ENCODE measurements at regions not wholly inside any gene's neighbourhood (a gene's known extent, or its start where the extent isn't known, plus 50 kb on each side); places are given as distances from the start of the nearest gene placed in this dataset.

DNA sequence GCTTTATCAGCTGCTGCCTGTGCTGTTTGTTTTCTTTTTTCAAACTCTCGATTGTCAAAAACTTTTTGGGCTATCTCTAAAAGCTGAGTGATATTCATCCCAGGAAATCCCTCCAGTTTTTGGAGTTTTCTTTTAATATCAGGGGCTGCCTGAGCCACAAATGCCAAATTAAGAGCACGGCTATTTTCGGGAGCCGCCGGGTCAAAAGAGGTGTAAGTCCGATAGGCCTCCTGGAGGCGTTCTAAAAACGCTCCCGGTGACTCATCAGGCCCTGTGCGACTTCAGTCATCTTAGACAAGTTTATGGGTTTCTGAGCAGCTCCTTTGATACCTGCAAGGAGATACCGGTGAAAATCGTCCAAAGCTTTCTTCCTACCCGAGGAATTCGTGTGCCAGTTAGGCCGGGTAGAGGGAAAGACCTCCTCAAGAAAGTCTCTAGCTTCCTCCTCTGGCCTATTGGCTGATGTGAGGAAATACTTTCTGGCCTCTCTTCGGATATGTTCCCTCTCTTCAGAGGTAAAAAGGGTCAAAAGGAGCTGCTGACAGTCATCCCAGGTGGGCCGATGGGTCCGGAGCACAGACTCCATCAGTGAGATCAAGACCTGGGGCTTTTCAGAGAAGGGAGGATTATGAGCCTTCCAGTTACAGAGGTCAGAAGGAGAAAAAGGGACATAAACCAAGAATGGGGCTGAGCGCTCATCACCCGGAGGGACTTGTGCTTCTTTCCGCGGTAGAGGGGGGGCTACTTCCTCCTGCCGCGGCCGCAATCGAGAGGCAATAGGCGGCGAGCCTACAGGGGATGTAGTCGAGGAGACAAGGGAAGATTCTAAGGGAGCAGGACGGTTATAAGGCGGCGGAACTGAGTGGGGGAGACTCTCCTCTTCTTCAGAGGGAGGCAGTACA lies 151.1 kb downstream of the TRIM27 start:
- Histone ChIP-seq H3K4me3 (ENCODE audit: insufficient read depth, low read length, poor library complexity, severe bottlenecking) (no peak overlapping the region), H3K36me3 (ENCODE audit: low read length) (no peaks in the 10 kb centered on the region), H3K4me2 (ENCODE audit: low read depth, low read length, poor library complexity, severe bottlenecking) (no peak overlapping the region), H3K79me2 (ENCODE audit: insufficient read depth, low read length) (no peaks in the 10 kb centered on the region), H3K27me3 (ENCODE audit: low read length) (no peaks in the 10 kb centered on the region), H3K9ac (ENCODE audit: low read length) (no peak overlapping the region), H2AFZ (ENCODE audit: low read depth, low read length, severe bottlenecking) (no peak overlapping the region), H3K9me2 (replicated peaks; ENCODE audit: insufficient read depth, low read length) (no peaks in the 10 kb centered on the region), H3K27ac (ENCODE audit: low read depth, low read length) (no peak overlapping the region), H4K20me1 (ENCODE audit: low read depth, low read length) (no peaks in the 10 kb centered on the region), H3K9me3 (ENCODE audit: insufficient read depth, low read length) (no peaks in the 10 kb centered on the region), H3F3A (ENCODE audit: insufficient read depth) (no peaks in the 10 kb centered on the region)
- no peak for TF ChIP-seq EZH2phosphoT487 (conservative IDR thresholded peaks at IDR 0.05; ENCODE audit: low read length)
- TF ChIP-seq, protein P1, sequence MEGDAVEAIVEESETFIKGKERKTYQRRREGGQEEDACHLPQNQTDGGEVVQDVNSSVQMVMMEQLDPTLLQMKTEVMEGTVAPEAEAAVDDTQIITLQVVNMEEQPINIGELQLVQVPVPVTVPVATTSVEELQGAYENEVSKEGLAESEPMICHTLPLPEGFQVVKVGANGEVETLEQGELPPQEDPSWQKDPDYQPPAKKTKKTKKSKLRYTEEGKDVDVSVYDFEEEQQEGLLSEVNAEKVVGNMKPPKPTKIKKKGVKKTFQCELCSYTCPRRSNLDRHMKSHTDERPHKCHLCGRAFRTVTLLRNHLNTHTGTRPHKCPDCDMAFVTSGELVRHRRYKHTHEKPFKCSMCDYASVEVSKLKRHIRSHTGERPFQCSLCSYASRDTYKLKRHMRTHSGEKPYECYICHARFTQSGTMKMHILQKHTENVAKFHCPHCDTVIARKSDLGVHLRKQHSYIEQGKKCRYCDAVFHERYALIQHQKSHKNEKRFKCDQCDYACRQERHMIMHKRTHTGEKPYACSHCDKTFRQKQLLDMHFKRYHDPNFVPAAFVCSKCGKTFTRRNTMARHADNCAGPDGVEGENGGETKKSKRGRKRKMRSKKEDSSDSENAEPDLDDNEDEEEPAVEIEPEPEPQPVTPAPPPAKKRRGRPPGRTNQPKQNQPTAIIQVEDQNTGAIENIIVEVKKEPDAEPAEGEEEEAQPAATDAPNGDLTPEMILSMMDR (IDR thresholded peaks at IDR 0.05; ENCODE audit: insufficient read depth, low read length, poor library complexity, severe bottlenecking), result no peak

DNA sequence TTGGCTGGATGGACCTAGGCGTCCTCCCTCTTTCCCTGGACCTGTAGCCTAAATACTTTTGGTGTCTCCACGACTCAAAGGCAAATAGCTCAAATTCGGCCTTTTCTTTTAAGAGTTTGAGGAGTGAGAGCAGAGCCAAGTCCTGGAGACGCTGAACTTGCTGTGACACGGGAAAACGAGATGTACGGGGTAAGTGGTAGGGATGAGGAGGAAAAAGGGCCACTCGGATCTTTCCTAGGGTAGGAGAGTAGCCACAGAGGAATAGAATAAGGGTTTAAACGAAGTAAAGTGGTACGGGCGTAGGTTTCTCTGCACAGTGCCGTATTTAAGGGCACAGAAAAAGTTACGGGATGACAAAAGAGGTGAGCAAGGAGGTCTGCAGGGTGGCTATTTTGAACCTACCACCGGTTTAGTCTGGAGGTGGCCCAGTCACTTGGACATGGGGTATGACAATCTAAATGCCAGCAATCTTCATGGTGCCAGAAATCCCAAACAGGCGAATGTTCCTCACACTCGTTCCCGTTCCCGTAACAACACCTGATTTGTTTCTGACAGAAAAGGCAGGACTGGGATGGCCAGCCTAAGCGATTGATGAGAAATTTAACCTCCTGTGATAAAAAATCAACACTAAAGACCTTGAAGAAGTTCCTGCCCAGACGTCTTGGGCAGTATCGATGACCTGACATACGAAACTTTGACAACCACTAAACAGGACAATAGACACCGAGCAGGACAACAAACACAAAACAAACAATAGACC lies 149.3 kb downstream of the TRIM27 start:
- no peak overlapping the region for H3K9ac ChIP-seq (ENCODE audit: low read length)
- TF ChIP-seq, protein P1 (IDR thresholded peaks at IDR 0.05; ENCODE audit: insufficient read depth, low read length, poor library complexity, severe bottlenecking), result no peak
- no peak for TF ChIP-seq EZH2phosphoT487 (conservative IDR thresholded peaks at IDR 0.05; ENCODE audit: low read length)
- H3K4me3 ChIP-seq (ENCODE audit: insufficient read depth, low read length, poor library complexity, severe bottlenecking), result no peak overlapping the region
- H3K9me3 ChIP-seq (ENCODE audit: insufficient read depth, low read length), result no peaks in the 10 kb centered on the region
- H3K27ac ChIP-seq (ENCODE audit: low read depth, low read length), result no peak overlapping the region
- no peaks in the 10 kb centered on the region for H3K27me3 ChIP-seq (ENCODE audit: low read length)
- no peak overlapping the region for H3K4me2 ChIP-seq (ENCODE audit: low read depth, low read length, poor library complexity, severe bottlenecking)
- H3K9me2 ChIP-seq (replicated peaks; ENCODE audit: insufficient read depth, low read length), result no peaks in the 10 kb centered on the region
- H4K20me1 ChIP-seq (ENCODE audit: low read depth, low read length), result no peaks in the 10 kb centered on the region
- no peaks in the 10 kb centered on the region for H3K36me3 ChIP-seq (ENCODE audit: low read length)
- no peaks in the 10 kb centered on the region for H3K79me2 ChIP-seq (ENCODE audit: insufficient read depth, low read length)
- H2AFZ ChIP-seq (ENCODE audit: low read depth, low read length, severe bottlenecking), result no peak overlapping the region
- 0 out of 2 replicates have a peak, but pooled peaks cover under 1% of the 10 kb centered on the region for H3F3A ChIP-seq (ENCODE audit: insufficient read depth)

DNA sequence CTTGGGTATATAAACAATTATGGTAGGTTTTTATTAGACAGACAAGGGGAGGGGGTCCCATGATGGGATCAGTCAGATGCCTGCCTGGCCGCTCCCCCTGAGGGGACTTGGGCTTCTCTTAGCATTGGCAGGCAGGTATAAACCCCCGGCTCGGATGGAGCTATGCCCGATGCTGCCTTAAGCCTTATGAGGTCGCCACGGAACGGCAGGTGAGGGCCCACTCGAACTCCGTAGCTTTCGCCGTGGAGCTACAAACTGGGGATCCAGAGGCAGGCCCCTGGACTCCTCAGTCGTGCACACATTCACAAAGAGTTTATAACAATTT lies 148.8 kb downstream of the TRIM27 start:
- no peaks in the 10 kb centered on the region for H3K27me3 ChIP-seq (ENCODE audit: low read length)
- no peak overlapping the region for H3K4me3 ChIP-seq (ENCODE audit: insufficient read depth, low read length, poor library complexity, severe bottlenecking)

More for the DNA sequence above, 148.8 kb downstream of the TRIM27 start:
- no peak overlapping the region for H3K4me2 ChIP-seq (ENCODE audit: low read depth, low read length, poor library complexity, severe bottlenecking)
- 0 out of 2 replicates have a peak, but pooled peaks cover 4% of the 10 kb centered on the region for H3F3A ChIP-seq (ENCODE audit: insufficient read depth)
- H2AFZ ChIP-seq (ENCODE audit: low read depth, low read length, severe bottlenecking), result no peak overlapping the region
- H3K9me3 ChIP-seq (ENCODE audit: insufficient read depth, low read length), result no peaks in the 10 kb centered on the region
- no peaks in the 10 kb centered on the region for H3K79me2 ChIP-seq (ENCODE audit: insufficient read depth, low read length)
- H4K20me1 ChIP-seq (ENCODE audit: low read depth, low read length), result no peaks in the 10 kb centered on the region
- H3K36me3 ChIP-seq (ENCODE audit: low read length), result no peaks in the 10 kb centered on the region
- H3K9me2 ChIP-seq (replicated peaks; ENCODE audit: insufficient read depth, low read length), result no peaks in the 10 kb centered on the region
- H3K9ac ChIP-seq (ENCODE audit: low read length), result no peak overlapping the region
- TF ChIP-seq, protein P1 (IDR thresholded peaks at IDR 0.05; ENCODE audit: insufficient read depth, low read length, poor library complexity, severe bottlenecking), result no peak
- TF ChIP-seq EZH2phosphoT487 (conservative IDR thresholded peaks at IDR 0.05; ENCODE audit: low read length), result no peak
- H3K27ac ChIP-seq (ENCODE audit: low read depth, low read length), result no peak overlapping the region
